Middle frontal gyrus (tissue), 1 donor: ENCODE measurements at regions not wholly inside any gene's neighbourhood (a gene's known extent, or its start where the extent isn't known, plus 50 kb on each side); places are given as distances from the start of the nearest gene placed in this dataset.

Experiments used
- DNase-seq: peaks from one replicate; pipeline ENCODE4 v3.0.0-alpha.2; 2015; ENCODE audit warnings: low spot score; ENCODE audit errors: extremely low spot score

DNA sequence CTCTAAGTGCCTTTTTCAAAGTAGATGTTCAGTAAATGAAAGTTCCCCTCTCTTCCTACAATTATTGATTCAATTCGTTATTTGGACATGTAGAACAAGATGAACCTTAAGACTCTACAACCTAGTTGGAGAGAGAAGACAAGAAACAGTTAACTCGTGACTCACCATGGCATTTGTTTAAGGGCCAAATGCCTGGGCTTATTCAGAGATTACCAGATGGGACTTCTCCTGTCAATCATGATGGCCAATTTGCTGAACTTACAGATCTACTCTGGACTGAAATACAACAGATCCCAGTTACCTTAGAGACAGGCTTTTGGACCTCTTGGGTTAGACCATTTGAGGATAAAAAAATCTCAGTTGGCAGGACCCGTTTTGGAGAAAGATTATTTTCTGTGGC lies 93.5 kb downstream of the C1orf94 start:
- DNase-seq, result no peak

DNA sequence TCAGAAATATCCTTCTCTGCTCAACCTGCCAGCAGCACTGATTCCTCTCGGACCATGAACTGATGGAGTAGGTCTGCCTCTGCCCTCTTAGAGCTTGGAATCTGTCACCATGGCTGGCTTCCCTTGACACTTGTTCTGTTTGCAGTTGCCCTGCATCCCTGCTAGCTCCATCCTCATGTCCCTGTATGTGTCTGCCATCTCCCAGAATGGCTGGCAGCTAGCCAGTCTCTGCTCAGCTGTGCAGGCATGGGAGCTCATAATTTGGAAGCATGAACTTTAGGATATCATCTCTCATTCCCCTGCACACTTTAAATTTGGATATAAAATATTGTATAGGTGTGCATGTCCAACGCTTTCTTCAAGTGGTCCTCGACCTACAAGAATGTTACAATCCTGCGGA lies 95.4 kb downstream of the C1orf94 start:
- no peak for DNase-seq

DNA sequence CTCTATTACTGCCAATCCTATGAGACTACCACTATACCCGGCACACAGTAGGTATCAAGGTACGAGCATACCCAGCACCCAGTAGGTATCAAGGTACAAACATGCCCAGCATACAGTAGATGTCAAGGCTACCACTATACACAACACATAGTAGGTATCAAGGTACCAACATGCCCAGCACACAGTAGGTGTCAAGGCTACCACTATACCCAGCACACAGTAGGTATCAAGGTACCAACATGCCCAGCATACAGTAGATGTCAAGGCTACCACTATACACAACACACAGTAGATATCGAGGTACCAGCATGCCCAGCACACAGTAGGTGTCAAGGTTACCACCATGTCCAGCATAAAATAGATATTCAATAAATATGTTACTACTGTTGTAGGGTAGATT lies 98.4 kb downstream of the C1orf94 start:
- DNase-seq, result no peak

DNA sequence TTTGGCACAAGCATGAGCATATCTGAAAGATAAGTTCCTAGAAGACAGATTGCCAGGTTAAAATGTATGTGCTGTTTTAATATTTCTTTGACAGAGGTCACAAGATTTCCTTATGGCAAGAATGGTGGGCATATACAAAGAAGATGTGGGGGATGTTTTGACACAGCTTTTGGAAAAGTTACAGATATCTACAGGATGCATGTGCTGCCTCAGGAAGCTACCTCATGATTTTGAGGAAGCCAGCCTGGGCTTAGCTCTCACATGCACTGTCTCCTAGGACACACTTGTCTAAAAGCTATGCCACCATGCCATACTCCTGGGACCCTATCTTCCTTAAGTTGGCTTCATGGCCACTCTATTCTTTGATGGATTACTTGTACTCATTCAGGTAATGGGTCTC lies 99.9 kb downstream of the C1orf94 start:
- DNase-seq, result no peak

DNA sequence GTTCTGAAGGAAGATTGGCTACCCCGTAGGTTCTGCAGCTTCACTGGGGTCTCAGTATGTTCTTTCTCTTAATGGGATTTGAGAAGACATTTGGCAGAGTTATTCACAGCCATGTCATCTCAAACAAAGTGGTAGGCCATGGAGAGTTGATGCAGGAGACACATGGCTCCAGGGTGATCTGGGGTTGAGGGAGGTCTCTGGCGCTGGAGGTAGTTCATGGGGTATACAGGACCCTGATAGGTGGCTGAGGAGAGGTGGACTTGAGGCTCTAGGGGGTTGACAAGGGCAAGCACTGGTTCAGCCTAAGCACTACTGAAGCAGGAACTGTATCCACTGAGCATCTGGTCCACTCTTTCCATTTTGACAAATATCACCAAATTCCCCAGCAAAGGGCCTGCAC lies 100.4 kb downstream of the C1orf94 start:
- DNase-seq, result no peak

DNA sequence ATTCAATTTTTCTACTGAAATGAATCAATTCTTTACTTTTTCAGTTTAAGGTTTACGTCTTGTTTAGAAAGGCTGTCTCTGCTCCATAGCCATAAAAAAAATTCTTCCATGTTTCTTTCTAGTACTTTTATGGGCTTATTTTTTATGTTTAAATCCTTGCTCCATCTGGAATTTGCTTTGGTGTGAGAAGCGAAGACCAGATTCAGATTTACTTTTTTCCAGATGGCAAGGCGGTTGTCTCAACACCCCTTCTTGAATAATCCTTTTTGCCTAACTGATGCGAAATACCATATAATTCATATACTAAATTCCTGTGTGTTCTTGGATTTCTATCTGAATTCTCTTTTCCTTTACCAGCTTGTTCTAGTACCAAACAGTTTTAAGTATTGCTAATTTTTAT lies 101.5 kb downstream of the C1orf94 start:
- no peak for DNase-seq

DNA sequence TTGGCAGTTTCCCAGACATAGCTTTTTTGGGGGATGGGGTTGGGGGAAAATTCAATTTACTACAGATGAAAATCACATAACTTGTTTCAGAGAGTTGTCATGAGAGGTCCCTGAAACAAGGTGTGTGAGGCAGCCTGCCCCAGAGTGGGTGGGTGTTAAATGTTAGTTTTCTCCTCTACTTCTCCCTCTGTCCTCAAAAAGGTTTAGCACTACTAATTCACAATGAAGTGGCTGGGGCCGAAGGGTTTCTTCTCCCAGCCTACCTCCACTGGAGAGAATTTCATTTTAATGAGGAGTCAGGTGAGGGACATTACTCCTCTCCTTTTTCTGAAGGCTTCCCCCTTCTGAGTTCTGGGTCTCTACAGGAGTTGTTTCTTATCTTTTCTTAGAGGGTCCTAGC lies 103.3 kb downstream of the C1orf94 start:
- no peak for DNase-seq

DNA sequence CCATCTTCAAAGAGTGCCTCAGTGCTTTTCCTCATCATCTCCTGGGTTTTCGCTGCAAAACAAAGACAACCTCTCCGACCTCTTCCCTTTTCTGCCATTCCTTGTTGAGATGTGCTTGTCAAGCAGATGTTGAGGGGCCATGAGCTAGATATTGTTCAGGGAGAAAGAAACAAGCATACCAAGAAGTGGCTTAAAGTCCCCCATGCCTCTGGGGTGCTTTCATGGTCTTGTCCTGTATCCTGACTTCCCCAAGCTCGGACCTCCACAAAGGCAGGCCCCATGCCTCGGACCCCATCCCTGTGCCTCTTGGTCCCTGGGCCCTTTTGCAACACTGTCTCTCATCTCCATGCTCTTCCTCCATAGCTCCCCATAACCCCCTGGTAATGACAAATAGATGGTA lies 103.8 kb downstream of the C1orf94 start:
- no peak for DNase-seq

DNA sequence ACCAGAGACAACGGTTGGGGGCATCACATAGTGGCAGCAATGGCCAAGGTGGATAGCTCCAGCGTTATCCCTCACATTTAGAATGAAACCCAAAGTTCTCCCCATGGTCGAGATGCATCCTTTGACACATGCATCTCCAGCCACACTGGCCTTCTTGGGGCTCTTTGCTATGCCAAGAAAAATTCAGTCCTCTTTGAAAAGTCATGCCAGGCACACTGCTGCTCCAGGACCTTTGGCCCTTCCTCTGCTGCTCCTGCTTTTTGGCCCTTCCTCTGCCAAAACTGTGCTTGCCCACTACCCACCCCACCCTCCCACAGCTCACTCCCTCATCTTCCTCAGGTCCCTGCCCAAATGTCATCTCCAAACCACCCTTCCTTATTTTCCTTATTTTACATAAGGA lies 106.4 kb downstream of the C1orf94 start:
- no peak for DNase-seq

DNA sequence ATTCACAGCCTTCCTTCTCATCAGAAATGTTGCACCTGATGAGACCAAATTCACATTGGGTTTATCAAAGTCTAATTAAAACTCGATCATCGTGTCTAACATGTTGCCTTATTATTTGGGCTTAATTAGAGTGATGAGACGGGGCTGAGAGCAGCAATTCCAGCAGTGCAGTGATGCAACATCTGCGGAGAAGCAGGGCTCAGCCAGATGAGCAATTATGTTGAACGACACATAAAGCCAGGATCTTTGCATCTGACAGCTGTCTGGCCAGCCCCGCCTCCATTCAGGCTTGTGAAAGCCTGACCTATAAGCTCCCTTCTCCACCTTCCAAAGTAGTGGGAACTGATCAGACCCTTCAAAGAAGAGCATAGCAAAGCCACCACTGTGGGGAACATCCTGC lies 109.8 kb downstream of the C1orf94 start:
- DNase-seq, result no peak

DNA sequence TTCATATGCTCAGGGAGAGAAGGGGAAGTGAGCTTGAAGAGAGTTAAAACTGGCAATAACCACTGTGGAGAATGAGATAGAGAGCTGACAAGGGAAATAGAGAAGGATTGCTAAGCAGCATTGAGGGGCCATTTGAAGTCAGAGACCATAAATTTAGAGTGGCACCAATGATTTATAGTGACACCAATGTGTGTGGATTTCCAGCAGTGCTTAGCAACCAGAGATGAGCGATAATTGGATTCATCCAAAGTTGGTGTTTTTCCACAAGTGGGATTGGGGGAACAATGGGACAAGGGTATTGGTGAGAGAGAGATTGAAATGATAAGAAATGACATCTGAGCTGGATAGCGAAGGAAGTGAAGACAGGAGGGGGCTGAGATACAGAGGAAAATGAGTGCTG lies 114.1 kb downstream of the C1orf94 start:
- no peak for DNase-seq

DNA sequence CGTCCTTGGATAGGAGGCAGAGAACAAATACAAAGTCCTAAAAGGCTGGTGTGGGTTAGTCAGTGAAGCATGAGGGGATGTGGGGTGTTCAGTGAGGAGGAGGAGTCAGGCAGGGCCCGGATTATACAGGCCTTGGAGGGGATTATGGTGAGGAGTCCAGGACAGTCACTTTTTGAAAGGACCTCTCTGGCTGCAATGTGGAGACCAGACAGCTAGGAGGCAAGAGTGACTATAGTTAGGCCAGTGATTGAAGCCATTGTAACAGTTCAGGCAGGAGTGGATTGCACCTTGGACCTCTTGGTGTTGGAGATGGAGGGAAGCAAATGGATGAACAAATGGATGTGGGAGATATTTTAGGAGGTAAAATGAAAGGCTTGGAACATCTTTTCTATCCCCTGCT lies 115.8 kb downstream of the C1orf94 start:
- DNase-seq, result no peak

DNA sequence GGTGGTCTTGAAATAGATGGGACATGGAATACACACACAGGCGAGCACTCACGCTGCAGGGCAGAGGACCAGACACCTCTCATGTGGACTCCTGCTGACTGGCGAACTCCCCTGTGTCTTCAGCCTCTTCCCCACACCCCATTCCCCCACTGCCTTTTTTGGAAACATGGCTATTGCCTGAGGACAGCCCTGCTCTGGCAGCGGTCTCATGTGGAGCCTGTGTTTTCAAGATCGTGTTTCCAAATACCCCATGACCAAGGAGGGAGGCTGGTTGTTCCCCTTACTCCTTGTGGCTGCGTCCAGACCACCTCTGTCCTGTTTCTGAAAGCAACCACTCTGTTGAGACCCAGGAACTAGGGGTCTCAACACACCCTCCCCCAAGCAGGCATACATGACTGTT lies 119.4 kb downstream of the C1orf94 start:
- DNase-seq, result no peak

DNA sequence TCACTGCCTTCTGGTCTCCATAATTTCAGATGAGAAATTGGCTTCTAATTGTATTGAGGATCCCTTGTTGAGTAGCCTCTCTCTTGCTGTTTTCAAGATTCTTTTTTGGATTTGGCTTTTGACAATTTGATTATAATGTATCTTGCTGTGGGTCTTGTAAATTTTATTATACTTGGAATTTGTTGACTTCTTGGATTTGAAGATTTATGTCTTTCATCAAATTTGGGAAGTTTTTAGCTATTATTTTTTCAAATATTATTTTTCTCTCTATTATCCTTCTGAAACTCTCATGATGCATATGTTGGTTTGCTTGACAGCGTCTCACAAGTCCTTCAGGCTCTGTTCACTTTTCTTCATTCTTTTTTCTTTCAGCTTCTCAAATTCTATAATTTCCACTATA lies 126.1 kb downstream of the C1orf94 start:
- no peak for DNase-seq

DNA sequence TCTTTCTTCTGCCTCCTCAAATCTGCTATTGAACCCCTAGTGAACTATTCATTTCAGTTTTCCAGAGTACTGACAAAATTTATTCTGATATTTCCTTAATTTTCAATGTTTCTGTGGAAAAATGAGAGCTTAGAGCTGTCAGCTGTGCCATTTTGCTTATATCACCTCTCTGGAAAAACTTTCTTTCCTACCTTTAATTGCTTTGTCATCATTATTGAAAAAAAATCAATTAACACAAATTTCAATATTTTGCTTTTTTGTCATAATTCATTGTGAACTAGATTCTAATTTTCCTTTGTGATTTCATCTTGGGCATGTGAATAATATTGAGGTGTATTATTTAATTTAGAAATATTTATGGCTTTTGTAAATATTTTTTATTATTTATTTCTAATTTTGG lies 126.5 kb downstream of the C1orf94 start:
- DNase-seq, result no peak

DNA sequence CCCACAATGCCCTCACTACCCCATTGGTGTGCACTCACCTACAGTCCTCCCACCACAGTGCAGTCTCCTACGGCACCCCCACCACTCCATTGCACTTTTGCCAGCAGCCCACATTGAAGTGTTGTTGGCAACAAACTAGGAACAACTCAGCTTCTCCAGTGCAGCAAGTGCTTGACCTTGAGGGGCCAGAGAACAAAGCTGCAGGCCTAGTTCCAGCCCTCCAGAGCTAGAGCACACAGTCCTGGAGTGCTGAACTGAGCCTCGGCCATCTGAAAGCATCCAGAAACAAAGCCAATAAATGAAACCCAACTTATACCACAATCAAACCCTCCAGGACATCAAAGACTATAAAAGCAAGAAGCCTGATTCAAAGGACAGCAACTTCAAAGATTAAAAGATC lies 129.9 kb downstream of the C1orf94 start:
- no peak for DNase-seq

DNA sequence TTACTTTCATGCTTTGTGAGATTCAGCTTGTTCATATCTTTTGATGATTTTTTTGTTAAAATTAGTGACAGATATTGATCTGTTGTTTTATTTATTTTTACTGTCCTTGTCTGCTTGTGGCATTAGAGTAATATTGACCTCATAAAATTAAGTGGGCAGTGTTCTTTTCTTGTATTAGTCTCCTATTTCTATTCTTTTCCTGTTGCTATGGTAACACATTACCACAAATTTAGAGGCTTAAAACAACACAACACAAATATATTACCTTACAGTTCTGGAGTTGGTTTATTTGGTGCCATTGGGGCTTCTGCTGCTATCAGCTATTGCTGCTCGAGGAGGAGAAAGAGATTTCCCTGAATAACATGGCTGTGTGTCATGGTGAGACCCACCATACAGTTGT lies 135.7 kb downstream of the C1orf94 start:
- DNase-seq, result no peak

DNA sequence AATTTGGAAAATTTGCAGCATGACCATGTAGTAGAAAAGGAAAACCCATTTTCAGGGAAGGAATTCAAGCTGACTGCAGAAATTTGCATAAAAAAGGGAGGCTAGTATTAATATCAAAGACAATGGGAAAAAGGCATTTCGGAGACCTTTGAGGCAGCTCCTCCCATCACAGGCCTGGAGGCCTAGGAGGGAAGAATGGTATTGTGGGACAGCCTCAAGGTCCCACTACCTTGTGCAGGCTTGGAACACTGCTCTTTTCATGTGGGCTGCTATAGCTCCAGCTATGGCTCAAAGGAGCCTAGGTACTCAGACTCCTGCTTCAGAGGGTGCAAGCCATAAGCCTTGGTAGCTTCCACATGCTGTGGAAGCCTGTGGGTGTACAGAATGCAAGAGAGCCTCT lies 139.3 kb downstream of the C1orf94 start:
- no peak for DNase-seq

DNA sequence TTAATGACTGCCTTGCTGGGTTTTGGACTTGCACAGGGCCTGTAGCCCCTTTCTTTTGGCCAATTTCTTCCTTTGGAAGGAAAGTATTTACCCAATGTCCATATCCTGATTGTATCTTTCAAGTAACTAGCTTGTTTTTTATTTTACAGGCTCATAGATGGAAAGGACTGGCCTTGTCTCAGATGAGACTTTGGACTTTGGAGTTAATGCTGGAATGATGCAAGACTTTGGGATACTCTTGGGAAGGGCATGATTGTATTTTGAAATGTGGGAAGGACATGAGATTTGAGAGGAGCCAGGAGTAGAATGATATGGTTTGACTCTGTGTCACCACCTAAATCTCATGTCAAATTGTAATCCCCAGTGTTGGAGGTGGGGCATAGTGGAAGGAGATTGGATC lies 140.1 kb downstream of the C1orf94 start:
- DNase-seq, result no peak

DNA sequence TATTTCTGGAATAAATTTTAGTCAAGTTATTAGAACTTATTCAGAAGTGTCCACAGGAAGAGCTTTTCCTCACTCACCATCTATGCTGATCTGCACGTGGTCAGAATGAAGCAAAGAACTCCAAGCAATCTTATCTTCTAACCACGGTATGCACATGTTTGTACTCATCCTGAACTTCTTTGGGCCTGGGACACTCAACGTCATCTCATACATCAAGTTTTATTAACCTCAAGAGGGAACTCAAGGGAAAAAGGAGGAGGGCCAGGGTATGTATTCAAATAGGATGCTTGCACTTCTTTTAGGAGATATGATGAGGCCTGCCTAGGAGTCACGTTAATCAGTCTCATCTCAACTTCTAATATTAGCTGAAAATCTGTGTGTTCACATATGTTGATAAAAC lies 142.5 kb downstream of the C1orf94 start:
- DNase-seq, result no peak

DNA sequence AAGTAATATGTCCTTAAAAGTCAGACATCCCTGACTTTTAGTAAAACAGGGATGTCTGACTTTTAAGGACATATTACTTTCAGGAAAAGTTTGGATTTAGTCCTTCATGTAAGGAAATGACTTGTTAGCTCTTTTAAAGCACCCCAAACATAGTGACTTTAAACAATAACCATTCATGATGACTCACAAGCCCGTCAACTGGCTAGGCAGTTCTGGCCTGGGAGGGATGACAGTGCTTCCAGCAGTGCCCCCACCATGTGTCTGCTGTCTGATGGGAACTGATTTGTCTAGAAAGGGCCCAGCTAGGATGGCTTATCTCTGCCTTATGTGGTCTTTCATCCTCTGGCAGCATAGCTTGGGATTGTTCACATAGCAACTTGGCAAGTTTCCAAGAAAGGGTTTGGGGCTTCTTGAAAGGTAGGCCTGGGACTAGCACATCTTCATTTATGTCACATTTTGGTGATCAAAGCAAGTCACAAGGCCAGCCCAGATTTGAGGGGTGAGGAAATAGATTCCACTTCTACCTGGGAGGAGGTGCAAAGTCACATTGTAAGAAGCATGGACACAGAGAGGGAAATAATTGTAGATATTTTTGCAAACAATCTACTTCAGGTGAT lies 143.5 kb downstream of the C1orf94 start:
- DNase-seq, result no peak

DNA sequence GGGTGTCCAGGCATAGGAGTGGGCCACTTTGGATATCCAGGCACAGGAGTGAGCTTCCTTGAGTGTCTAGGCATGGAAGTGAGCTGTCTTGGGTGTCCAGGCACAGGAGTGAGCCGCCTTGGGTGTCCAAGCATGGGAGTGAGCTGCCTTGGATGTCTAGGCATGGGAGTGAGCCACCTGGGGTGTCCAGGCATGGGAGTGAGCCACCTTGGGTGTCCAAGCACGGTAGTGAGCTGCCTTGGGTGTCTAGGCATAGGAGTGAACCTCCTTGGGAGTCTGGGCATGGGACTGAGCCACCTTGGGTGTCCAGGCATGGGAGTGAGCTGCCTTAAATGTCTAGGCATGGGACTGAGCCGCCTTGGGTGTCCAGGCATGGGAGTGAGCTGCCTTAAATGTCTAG lies 146.3 kb downstream of the C1orf94 start:
- no peak for DNase-seq

DNA sequence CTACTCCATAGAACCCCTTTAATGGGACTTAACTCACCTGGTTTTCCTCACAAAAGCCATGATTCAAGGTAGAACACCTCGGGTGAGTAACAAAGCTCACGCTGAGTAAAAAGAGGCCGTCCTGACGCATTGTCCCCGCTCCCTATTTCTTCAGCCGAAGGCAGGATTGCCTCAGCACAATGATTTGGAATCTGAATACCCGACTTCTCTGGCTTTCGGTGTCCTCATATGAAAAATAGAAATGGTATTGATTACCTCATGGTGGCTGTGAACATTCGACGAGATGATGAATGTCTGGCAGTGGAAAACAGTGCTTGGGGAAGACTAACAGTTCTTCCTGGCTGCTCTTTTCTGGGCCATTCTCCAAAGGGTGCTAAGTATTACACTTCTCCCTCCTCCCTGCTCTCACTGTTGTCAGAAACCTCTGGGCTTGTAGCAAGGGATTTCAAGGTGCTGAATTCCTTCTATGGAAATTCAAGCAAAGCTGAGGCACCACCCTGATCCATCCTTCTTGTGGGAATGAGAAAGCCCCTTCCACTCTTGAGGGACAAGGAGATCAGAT lies 148.3 kb downstream of the C1orf94 start:
- DNase-seq, result no peak

DNA sequence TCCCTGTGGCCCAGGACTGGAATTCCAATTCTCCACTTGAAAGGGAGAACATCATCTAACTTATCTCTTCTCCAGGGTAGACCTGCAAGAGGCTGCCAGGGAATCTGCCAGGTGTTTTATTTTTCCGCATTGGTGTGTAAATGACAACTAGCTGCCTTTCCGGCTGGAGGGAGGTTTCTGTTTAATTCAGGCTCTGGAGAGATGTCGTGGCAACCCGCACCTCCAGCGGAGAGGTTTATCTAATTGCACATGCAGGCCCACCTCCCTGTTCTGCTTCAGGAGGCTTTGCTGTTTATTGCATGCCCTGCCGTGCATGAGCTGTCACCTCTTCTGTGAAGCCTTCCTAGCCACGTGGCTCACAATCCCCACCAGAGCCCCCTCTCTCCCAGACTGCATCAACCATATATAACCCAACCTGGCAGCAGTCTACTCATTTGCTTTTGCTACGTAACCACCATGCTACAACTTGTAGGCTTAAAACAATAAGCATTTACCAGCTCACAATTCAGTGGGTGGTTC lies 151.6 kb downstream of the C1orf94 start:
- no peak for DNase-seq
